CD4-positive, alpha-beta T cell treated with Interleukin-4 for 4 hours (primary cell): ENCODE measurements at regions not wholly inside any gene's neighbourhood (a gene's known extent, or its start where the extent isn't known, plus 50 kb on each side); places are given as distances from the start of the nearest gene placed in this dataset.
A peak's percentile ranks its signal among the peaks of the same experiment; 100 is the strongest.

Experiments
- DNase-seq: peaks from one replicate; pipeline ENCODE4 v3.0.0-alpha.2; 2020

DNA sequence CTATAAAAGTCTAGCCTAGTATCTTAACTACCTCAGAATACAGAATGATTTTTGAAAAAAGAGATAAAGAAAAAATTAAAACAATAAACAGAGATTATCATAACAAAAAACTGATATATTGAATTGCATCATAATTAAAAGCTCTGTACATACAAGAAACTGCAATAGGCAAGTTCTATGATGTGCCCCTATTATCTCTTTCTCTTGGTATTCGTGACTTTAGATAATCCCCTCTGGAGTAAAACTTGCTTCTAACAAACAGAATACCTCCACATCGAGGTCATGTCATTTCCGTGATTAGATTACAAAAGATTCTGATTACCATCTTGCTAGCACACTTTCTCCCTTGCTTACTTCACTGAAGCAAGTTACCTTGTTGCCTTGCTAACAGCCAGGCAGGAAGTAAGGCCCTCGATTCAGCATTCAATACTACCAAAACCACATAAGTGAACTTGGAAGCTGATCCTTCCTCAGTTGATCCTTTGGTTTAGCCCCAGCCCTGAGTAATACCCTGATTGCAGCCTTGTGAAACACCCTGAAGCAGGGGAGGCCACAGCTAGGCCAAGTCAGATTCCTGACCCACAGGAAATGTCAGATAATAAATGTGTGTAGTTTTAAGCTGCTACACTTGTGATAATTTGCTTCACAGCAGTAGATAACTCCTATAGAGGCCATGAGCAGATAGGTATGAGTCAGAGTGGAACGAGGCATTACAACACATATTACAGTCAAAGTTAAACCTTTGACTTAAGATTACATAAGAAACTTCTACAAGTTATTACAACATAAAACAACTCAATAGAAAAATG lies 53.7 kb upstream of the TMX4 start:
- DNase-seq = peak; percentile 10

- DNase-seq = no peak
These were observed 55.4 kb upstream of the TMX4 start for GRCh38 chr20:8074931-8075330.

DNA sequence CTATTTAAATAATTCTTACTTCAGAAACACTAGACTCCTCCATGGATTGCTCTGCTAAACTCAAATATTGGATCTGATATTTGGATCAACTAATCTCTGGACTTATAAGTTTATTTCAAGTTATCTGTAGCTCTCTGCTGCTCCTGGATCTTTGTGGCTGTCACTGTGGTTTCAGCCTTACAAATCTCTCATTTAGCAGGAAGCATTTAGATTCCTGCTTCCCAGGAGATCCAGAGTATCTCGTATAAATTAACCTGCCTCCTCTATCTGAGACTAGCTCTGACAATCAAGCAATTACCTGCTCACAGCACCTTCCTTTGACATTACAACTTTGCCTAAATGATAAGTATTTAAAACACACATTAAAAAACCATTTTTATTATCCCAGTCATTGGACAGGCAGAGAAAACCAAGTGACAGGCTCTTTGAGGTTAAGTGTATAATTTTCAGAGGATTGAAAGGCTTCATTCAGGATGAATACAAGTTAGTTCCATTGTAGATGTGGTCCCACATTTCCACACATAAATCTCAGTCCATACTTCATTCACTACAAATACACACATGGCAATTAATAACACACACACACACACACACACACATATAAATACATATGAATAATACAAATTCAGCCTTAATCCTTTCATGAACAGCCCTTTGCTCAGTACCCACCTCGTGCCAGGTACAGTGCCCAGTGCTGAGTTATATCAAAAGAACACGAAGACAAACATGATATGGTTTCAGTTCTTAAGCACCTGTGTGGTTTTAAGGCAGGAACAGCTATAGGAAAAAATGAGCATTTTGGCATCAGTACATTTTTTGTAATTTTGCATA lies 55.5 kb upstream of the PLCB1 start:
- no peak for DNase-seq

DNA sequence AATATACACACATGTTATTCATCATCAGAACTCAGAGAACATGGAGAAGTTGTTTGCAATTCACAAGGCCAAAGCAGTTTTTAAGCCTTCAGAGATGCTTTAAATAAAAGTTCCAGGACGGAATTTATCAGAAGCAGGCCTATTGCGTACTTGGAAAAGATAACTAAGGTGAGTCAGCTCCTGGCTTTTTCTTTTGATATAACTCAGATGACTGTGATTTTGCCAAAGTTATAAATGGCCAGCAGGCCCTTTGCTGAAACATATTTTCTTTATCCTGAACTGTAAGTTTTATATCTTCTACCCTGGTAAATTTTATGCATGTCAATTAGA lies 55.0 kb upstream of the PLCB1 start:
- DNase-seq = no peak

GRCh38 chr20:8078528-8078914 lies 53.5 kb upstream of the PLCB1 start:
- DNase-seq = no peak

DNA sequence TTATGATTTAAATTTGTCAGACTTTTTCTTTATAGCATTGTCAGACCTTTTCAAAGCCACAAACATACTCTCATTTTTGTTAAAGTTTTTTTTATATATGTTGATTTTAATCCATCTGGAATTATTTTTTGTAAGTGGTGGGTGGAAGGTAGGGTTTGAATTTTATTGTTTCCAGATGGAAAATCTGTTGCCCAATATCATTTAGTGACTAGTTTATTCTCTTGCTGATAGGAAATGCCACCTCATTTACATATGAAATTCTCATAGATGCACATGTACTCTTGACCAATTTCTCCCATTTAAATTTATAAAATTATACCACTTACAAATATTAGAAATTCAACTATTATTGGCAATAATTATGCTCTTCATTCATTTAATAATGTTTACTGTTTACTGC lies 52.1 kb upstream of the PLCB1 start:
- no peak for DNase-seq

GRCh38 chr20:8082025-8082424 lies 50.0 kb upstream of the PLCB1 start:
- DNase-seq = no peak
